Posterior vena cava (tissue), 2 donors: ENCODE measurements at regions not wholly inside any gene's neighbourhood (a gene's known extent, or its start where the extent isn't known, plus 50 kb on each side); places are given as distances from the start of the nearest gene placed in this dataset.
"Not testable (repeated sequence)": the region's sequence is repeated elsewhere in the genome, so short reads cannot be mapped to it uniquely, and the experiment has no call there.

Source experiments
- DNase-seq: peaks from one replicate; pipeline ENCODE4 v3.0.0-alpha.2; 2020; ENCODE audit warnings: low spot score
- intact Hi-C, 2 donors: fragments of 100-400 bp; cut with DNase I; formaldehyde crosslinking; loops; one replicate each; pipeline versions ENCODE4 v1.14.1 to v1.14.2; 2022 to 2023
- donor health status: DM: yes; HTN: yes; CAD: no.
- donor health status: DM: yes; HTN: yes; CAD: no.

GRCh38 chr1:182210417-182210816, 148.9 kb upstream of the ZNF648 start:
- DNase-seq, result no peak
- intact Hi-C loops, result no loop called here

GRCh38 chr1:182207300-182207699, 145.8 kb upstream of the ZNF648 start:
- DNase-seq, result no peak
- intact Hi-C loops, result no loop called here

DNA sequence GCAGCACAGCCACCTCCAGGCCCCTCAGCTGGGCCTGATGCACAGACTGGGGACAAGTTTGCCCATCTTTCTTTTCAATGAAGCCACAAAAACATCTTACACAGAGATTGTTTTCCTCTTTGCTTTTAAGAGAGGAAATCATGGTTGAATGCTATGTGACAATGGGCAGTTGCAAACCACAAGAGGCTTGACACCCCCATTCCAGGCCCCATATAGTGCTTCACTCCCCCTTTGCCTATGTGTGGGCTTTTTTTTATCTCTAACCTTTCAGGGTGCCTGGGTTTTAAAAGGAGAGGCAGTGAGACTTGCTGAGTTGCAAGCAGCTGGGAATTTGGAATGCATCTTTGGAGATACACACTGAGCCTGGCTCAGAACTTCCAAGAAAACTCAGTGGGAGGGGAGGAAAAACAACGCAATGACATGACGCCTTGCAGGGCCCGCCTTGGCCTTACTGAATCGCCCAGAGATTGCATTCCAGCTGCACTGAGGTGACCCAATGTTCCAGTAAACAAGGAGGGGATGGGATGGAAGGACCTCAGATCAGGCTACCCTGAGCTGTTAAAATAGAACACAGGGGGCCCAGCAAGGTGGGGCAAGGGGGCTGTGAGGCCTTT, 145.2 kb upstream of the ZNF648 start:
- peak; percentile 87 for DNase-seq
- intact Hi-C loops, result no loop called here

DNA sequence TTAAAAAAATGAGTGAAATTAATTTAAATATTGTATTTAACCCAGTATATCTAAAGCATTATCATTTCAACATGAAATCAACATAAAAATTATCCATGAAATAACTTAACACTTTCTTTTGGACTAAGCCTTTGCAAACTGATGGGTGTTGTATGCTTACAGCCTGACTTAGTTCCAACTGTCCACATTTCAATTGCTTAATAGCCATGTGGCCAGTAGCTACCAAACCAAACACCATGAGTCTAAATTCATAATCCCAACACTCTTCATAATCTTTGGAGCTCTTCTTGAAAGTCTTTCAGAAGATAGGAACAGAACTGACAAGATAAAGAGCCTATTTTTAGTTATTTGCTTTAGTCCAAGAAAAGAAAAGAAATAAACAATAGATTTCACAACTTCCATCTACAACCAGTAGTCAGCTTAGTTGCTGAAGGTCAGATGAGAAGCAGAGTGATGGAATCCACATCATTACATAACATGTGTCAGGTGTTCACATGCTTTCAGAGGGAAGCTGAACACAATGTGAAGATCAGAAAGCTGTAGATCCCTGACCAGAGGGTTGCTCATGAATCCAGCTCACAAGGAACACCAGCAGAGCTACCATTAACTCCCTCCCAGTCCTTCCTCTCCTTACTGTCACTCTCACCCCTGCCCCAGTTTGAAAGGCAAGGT, 144.0 kb upstream of the ZNF648 start:
- no peak for DNase-seq
- intact Hi-C loops, result no loop called here

GRCh38 chr1:182203191-182203875, 141.8 kb upstream of the ZNF648 start:
- intact Hi-C loops, result no loop called here

GRCh38 chr1:182201490-182201889, 140.0 kb upstream of the ZNF648 start:
- DNase-seq, intact Hi-C loops: not testable (repeated sequence)

More at GRCh38 chr1:182203191-182203875, 141.8 kb upstream of the ZNF648 start:
- no peak for DNase-seq

GRCh38 chr1:182200025-182200812, 138.7 kb upstream of the ZNF648 start:
- DNase-seq, result no peak
- intact Hi-C loops, result no loop called here

DNA sequence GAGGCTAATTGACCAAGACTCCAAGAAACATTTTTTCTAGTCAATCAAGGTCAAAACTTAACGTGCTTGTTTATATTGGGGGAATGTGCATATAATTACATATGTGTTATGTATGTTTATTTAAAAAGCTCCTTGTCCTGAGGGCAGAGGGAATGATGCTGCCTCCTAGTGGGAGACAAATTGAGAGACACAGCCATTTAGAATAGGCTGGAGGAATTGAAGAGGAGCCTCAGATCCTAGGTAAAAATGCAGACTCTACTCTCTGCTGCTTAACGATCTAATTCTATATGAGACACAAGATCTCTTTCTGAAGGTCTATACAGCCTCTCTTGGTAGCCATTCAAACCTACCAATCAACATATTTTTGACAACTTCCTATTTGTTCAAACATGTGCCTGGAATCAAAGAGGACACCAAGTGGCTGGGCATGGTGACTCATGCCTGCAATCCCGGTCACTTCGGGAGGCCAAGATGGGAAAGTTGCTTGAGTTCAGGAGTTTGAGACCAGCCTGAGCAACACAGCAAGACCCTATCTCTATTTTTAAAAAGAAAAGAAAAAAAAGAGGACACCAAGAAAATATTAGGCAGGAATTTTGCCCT, 136.6 kb upstream of the ZNF648 start:
- intact Hi-C loops, result no loop called here
- no peak for DNase-seq

GRCh38 chr1:182196897-182197870, 135.7 kb upstream of the ZNF648 start:
- DNase-seq, result no peak
- intact Hi-C loops, result no loop called here

GRCh38 chr1:182195733-182196132, 134.2 kb upstream of the ZNF648 start:
- intact Hi-C loops, result no loop called here

GRCh38 chr1:182193908-182194550, 132.5 kb upstream of the ZNF648 start:
- no peak for DNase-seq
- intact Hi-C loops, result no loop called here

More at GRCh38 chr1:182195733-182196132, 134.2 kb upstream of the ZNF648 start:
- DNase-seq, result no peak

- intact Hi-C loops, result no loop called here
- no peak for DNase-seq
Measured at GRCh38 chr1:182192966-182193365, 131.5 kb upstream of the ZNF648 start.

- DNase-seq, result no peak
- intact Hi-C loops, result no loop called here
Measured at GRCh38 chr1:182192215-182192614, 130.7 kb upstream of the ZNF648 start.

- intact Hi-C loops, result no loop called here
- DNase-seq, result no peak
Measured at GRCh38 chr1:182191381-182192115, 130.0 kb upstream of the ZNF648 start.

DNA sequence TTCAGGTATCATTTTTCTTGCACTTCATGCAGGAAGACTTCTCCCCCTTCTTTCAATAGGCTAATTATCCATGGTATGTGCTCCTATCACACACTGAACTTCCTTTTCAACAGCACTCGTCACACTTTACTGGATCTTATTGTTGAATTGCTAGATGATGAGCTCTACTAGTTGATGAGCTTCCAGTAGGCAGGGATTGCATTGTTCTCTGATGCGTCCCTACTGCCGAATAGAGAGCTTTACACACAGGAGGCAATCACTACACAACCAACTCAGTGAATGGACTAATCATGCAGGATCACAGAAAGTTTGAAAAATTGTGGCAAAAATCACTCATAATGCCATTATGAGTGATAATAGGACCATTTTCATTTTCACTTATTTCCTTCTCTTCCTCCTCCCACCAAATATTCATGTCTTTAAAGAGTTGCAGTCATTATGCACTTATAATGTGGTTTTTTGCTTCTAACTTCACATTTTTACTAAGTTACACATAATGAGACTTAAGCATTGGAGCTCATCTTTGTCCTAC, 128.1 kb upstream of the ZNF648 start:
- intact Hi-C loops, result no loop called here

DNA sequence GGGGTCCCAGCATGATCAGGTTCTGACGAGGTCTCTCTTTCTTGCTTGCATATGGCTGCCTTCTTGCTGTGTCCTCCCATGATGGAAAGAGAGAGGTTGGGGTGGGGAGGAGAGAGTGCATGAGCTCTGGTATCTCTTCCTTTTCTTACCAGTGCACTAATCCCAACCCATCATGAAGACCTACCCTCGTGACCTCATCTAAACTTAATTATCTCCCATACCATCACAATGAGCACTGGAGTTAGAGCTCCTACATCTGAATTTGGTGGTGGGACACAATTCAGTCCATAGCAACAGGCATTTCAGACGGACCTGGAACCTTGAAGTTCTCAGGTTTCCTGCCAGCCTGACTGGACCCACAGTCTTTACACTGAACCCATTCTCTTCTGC, 125.2 kb upstream of the ZNF648 start:
- intact Hi-C loops, result no loop called here
- DNase-seq, result no peak

More for the DNA sequence above, 128.1 kb upstream of the ZNF648 start:
- no peak for DNase-seq
